HUES48 (cell line): ENCODE measurements at regions not wholly inside any gene's neighbourhood (a gene's known extent, or its start where the extent isn't known, plus 50 kb on each side); places are given as distances from the start of the nearest gene placed in this dataset.

ENCODE experiments used
- H3K27ac ChIP-seq: one replicate; pipeline ENCODE4 v1.7.0; 2013; ENCODE audit warnings: low read depth, low read length, inconsistent platforms
- H3K27me3 ChIP-seq: 2 replicates; pipeline ENCODE4 v1.6.1; 2013; ENCODE audit warnings: mild to moderate bottlenecking, low read length; ENCODE audit not compliant: control insufficient read depth, insufficient read depth
- H3K36me3 ChIP-seq: 2 replicates; pipeline ENCODE4 v1.6.1; 2013; ENCODE audit warnings: low read length; ENCODE audit not compliant: control insufficient read depth, insufficient read depth
- H3K4me1 ChIP-seq: 2 replicates; pipeline ENCODE4 v1.6.1; 2013; ENCODE audit warnings: mild to moderate bottlenecking, low read length; ENCODE audit not compliant: control insufficient read depth, insufficient read depth
- H3K4me3 ChIP-seq: 2 replicates; pipeline ENCODE4 v1.5.1; 2013; ENCODE audit warnings: mild to moderate bottlenecking, low read depth, low read length
- H3K9ac ChIP-seq: 2 replicates; pipeline ENCODE4 v1.6.1; 2013; ENCODE audit warnings: mild to moderate bottlenecking, low read depth, low read length, moderate library complexity
- H3K9me3 ChIP-seq: 2 replicates; pipeline ENCODE4 v1.6.1; 2013; ENCODE audit warnings: low read length; ENCODE audit not compliant: control insufficient read depth, insufficient read depth

- no peaks in the 10 kb centered on the region for H3K9me3 ChIP-seq
- no peak overlapping the region for H3K27ac ChIP-seq
Measured at GRCh38 chr10:14391342-14391741, 60.6 kb upstream of the FRMD4A start.

DNA sequence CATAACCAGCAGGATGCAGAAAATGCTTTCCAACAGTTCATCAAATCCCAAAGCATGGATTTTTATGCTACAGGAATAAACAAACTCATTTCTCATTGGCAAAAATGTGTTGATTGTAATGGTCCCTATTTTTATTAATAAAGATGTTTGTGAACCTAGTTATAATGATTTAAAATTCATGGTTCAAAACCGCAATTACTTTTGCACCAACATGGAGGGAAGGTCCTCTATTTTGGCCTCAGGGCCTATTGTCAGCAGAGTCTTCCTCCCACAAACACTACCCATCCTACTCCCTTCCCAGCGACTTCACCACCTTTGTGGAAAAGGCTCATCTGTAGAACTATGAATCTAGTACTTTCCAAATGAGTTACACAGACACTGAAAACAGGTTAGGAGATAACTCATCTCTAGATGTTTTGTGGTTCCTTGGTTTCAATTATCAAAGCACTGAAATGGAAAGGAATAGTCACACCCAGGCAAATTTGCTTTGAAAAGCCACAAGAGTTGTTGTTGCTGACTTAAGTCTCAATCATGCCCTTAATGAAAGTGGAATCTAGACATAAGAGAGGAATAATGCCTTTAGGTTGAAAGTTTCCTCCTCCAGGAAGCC is 59.4 kb upstream of the FRMD4A start:
- Histone ChIP-seq H3K4me3 (no peak overlapping the region), H3K36me3 (no peaks in the 10 kb centered on the region), H3K27ac (no peak overlapping the region), H3K27me3 (no peaks in the 10 kb centered on the region), H3K9ac (no peak overlapping the region), H3K9me3 (no peaks in the 10 kb centered on the region), H3K4me1 (peaks cover 3% of the 10 kb centered on the region; the same call in 1 of the 2 replicates)

More at GRCh38 chr10:14391342-14391741, 60.6 kb upstream of the FRMD4A start:
- Histone ChIP-seq H3K9ac (no peak overlapping the region), H3K36me3 (no peaks in the 10 kb centered on the region), H3K4me1 (peaks cover 3% of the 10 kb centered on the region; the same call in 1 of the 2 replicates), H3K27me3 (no peaks in the 10 kb centered on the region), H3K4me3 (no peak overlapping the region)

GRCh38 chr10:14385596-14386593 is 55.2 kb upstream of the FRMD4A start:
- Histone ChIP-seq H3K36me3 (no peaks in the 10 kb centered on the region), H3K4me1 (no peaks in the 10 kb centered on the region), H3K9me3 (no peaks in the 10 kb centered on the region), H3K9ac (no peak overlapping the region), H3K4me3 (no peak overlapping the region), H3K27me3 (no peaks in the 10 kb centered on the region), H3K27ac (no peak overlapping the region)

DNA sequence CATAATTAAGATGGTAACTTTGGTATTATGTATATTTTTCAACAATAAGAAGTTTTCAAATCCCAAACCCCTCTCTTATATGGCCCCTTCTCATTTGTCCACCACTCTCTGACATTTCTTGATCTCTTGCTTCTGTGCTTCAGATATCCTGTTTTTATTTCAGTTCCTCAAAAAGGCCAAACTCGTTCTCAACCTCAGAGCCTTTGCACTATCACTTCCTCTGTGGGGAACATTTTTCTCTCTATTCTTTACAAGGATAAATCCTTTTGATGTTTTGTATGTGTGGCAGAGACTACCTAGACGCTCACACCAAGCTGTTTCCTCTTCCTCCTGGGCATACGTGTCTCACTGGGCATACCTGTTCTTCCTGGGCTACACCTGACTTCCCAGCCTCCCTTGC is 54.2 kb upstream of the FRMD4A start:
- Histone ChIP-seq H3K27me3 (no peaks in the 10 kb centered on the region), H3K4me1 (peaks cover 2% of the 10 kb centered on the region; the same call in 1 of the 2 replicates), H3K27ac (no peak overlapping the region), H3K36me3 (no peaks in the 10 kb centered on the region), H3K4me3 (no peak overlapping the region), H3K9me3 (no peaks in the 10 kb centered on the region), H3K9ac (no peak overlapping the region)

DNA sequence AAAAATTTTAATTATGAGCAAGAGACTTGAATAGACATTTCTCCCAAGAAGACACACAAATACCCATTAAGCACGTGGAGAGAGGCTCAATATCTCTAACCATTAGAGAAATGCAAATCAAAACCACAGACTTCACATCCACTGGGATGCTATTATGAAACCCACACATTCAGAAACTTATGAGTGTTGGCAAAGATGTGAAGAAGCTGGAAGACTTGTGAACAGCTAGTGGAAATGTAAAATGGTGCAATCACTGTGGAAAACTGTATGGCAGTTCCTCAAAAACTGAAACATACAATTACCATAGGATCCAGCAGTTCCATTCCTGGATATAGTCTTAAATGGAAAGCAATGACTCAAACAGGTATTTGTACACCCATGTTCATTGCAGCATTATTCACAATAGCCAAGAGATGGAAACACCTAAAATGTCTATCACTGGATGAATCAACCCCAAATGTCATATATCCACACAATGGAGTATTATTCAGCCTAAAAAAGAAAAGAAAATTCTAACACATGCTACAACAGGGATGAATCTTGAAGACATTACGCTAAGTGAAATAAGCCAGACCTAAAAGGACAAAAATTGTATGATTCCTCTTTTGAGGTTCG is 53.5 kb upstream of the FRMD4A start:
- H3K4me3 ChIP-seq = no peak overlapping the region
- H3K36me3 ChIP-seq = no peaks in the 10 kb centered on the region
- H3K27ac ChIP-seq = no peak overlapping the region
- peaks cover 8% of the 10 kb centered on the region; the same call in 1 of the 2 replicates for H3K4me1 ChIP-seq
- no peaks in the 10 kb centered on the region for H3K27me3 ChIP-seq
- no peak overlapping the region for H3K9ac ChIP-seq
- no peaks in the 10 kb centered on the region for H3K9me3 ChIP-seq

DNA sequence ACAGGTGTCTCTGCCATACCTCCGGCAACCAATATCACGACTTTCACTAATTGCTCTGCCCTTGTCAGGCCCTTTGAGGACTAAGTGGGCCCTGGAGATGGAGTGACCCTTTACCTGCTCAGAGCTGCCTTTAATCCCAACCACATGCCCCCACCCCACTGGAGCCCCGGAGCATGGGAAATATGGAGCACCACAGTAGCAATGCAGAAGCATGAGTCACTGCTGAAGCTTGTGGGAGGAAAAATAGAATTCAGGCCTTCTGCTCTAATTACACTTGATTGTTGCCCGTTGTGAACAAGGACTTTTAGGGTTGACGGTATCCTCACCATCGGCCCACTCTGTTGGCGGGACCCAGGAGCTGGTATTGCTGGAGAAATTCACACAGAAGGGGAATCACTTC is 52.5 kb upstream of the FRMD4A start:
- H3K9me3 ChIP-seq = no peaks in the 10 kb centered on the region
- no peaks in the 10 kb centered on the region for H3K36me3 ChIP-seq
- no peak overlapping the region for H3K27ac ChIP-seq
- H3K9ac ChIP-seq = no peak overlapping the region
- no peak overlapping the region for H3K4me3 ChIP-seq
- H3K27me3 ChIP-seq = no peaks in the 10 kb centered on the region
- peaks cover 8% of the 10 kb centered on the region; the same call in 1 of the 2 replicates for H3K4me1 ChIP-seq

- Histone ChIP-seq H3K27ac (no peak overlapping the region), H3K27me3 (no peaks in the 10 kb centered on the region), H3K4me1 (peaks cover 10% of the 10 kb centered on the region; the same call in 1 of the 2 replicates), H3K9me3 (no peaks in the 10 kb centered on the region), H3K36me3 (no peaks in the 10 kb centered on the region), H3K9ac (no peak overlapping the region), H3K4me3 (no peak overlapping the region)
Measured at GRCh38 chr10:14382531-14382930, 51.8 kb upstream of the FRMD4A start.

DNA sequence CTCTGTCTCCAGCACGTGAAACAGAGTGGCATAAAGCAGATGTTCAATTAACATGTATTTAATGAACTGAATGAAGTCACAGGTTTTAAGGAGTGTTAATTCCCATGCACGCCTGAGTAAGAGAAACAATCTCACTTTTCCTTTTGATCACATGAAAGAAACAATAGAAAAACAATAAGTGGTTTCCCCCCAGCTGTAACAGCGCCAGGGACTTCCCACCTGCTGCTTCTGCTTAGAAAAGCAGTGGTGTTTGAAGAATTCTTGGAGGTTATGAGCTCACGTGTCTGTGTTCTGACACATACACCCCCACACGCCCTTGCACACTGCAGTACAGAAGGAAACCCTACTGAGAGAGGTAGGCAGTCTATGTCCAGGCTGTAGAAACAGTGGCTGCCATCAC is 51.3 kb upstream of the FRMD4A start:
- Histone ChIP-seq H3K4me1 (peaks cover 11% of the 10 kb centered on the region; the same call in 1 of the 2 replicates), H3K9ac (no peak overlapping the region), H3K36me3 (no peaks in the 10 kb centered on the region), H3K9me3 (no peaks in the 10 kb centered on the region), H3K27ac (no peak overlapping the region), H3K4me3 (no peak overlapping the region), H3K27me3 (no peaks in the 10 kb centered on the region)

GRCh38 chr10:14381475-14381874 is 50.8 kb upstream of the FRMD4A start:
- H3K27ac ChIP-seq = no peak overlapping the region
- H3K4me1 ChIP-seq = peaks cover 11% of the 10 kb centered on the region; the same call in 1 of the 2 replicates
- H3K9me3 ChIP-seq = no peaks in the 10 kb centered on the region
- H3K4me3 ChIP-seq = no peak overlapping the region
- no peaks in the 10 kb centered on the region for H3K36me3 ChIP-seq
- H3K9ac ChIP-seq = no peak overlapping the region
- no peaks in the 10 kb centered on the region for H3K27me3 ChIP-seq

GRCh38 chr10:14380746-14381145 is 50.0 kb upstream of the FRMD4A start:
- H3K27ac ChIP-seq = no peak overlapping the region
- no peaks in the 10 kb centered on the region for H3K36me3 ChIP-seq
- H3K9ac ChIP-seq = no peak overlapping the region
- H3K9me3 ChIP-seq = no peaks in the 10 kb centered on the region
- no peak overlapping the region for H3K4me3 ChIP-seq
- H3K27me3 ChIP-seq = no peaks in the 10 kb centered on the region
- peaks cover 11% of the 10 kb centered on the region; the same call in 1 of the 2 replicates for H3K4me1 ChIP-seq
